ENCODE measurements at regions not wholly inside any gene's neighbourhood (a gene's known extent, or its start where the extent isn't known, plus 50 kb on each side); places are given as distances from the start of the nearest gene placed in this dataset.
A peak's percentile ranks its signal among the peaks of the same experiment; 100 is the strongest.

DNA sequence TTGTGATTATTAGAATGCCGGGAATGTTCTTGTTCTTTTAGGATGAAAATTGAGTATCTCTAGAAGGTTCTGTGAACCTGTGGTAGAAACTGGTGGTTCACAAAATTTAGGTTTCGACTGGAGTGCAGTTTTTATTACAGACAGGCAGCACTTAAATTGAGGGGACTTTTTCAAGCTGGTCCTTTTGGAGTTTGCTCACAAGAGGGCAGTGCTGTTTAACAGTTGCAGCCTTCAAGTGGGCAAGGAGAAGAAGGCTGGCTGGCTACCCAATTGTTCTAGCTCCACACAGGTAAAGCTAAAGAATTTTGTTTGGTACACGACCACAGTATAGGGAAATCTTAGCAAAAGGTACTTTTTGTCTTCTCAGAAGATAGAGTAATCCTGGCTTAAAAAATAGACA, 233.6 kb downstream of the SNX13 start:
- no peak for TF ChIP-seq POLR2A (IDR thresholded peaks at IDR 0.05)
- TF ChIP-seq, protein P1, sequence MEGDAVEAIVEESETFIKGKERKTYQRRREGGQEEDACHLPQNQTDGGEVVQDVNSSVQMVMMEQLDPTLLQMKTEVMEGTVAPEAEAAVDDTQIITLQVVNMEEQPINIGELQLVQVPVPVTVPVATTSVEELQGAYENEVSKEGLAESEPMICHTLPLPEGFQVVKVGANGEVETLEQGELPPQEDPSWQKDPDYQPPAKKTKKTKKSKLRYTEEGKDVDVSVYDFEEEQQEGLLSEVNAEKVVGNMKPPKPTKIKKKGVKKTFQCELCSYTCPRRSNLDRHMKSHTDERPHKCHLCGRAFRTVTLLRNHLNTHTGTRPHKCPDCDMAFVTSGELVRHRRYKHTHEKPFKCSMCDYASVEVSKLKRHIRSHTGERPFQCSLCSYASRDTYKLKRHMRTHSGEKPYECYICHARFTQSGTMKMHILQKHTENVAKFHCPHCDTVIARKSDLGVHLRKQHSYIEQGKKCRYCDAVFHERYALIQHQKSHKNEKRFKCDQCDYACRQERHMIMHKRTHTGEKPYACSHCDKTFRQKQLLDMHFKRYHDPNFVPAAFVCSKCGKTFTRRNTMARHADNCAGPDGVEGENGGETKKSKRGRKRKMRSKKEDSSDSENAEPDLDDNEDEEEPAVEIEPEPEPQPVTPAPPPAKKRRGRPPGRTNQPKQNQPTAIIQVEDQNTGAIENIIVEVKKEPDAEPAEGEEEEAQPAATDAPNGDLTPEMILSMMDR (IDR thresholded peaks at IDR 0.05), result peak; percentile 17 to 68 (median 46)

Measured in vagina (tissue), 2 donors.